ENCODE measurements at regions not wholly inside any gene's neighbourhood (a gene's known extent, or its start where the extent isn't known, plus 50 kb on each side); places are given as distances from the start of the nearest gene placed in this dataset.

DNA sequence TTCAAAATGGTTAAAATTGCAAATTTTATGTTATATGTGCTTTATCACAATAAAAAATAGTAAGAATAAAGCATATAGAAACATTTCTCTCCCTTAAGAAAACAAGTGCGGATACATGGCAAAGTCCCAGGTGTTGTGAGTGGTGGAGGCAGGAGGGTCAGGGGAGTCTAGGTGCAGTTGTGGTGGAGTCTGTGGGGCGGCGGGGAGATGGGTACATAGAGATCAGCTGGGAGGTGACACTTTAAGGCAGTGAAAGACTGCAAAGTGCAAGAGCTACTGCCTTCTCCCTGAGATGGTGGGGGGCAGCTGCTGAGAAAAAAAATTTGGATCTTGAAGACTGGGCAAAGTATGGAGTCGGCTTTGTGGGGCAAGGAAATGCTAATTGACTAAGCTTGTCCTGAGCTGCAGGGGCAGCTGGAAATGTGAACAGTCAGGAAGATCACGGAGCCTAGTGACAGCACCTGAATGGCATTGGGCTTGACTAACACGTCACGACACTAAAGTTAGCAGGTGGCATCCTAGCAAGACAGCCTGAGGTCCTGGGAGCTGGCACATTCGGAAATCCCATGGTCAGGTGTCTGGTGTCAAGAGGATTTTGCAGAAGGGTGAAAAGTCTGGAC is 72.9 kb upstream of the IRS2 start:
- no peak for DNase-seq (ENCODE audit: low spot score)

DNA sequence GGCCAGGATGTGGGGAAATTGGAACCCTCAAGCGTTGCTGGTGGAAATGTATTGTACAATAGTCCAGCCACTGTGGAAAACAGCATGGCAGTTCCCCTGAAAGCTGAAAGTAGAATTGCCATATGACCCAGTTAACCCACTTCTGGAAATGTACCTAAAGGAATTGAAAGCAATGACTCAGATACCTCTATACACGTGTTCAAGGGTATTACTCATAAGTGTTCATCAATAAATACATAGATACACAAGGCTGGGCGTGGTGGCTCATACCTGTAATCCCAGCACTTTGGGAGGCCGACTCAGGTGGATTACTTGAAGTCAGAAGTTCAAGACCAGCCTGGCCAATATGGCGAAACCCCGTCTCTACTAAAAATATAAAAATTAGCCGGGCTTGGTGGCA is 71.9 kb upstream of the IRS2 start:
- DNase-seq (ENCODE audit: low spot score), result no peak

GRCh38 chr13:109857803-109858202 is 71.4 kb upstream of the IRS2 start:
- DNase-seq (ENCODE audit: low spot score), result no peak

DNA sequence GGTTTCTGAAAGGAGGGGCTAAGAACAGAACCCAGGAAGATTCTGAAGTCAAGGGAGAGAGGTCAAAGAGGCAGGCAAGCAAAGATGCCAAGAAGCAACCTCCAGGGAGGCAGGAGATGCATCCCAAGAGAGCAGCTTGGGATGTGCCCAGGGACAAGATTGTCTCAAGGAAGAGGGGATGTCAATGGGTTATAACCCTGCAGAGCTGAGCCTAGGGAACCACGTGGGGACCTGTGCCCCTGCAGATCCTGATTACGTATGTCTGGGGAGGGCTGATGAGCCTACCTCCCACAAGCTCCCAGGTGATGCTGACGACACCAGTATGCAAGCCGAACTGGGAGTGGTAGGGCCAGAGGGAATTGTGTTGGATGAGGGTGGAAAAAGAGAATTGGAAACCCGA is 70.9 kb upstream of the IRS2 start:
- DNase-seq (ENCODE audit: low spot score), result no peak

DNA sequence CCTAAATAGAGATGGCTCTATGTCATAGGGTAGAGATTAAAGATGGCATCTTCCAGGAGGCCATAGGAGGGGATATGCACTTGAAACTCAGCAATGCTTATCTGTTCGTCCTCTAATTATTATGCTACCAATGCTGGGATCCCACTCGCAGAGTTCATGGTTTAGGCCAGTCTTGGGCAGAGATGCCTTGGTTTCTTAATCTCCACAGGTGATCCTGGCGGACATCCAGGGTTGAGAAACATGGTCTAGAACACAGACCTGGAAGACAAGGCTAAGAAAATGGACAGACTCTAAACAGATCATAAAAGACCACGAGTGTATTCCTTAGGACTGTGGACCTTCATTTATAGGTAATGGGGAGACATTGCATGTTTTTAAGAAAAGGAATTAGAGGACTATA is 70.0 kb upstream of the IRS2 start:
- DNase-seq (ENCODE audit: low spot score), result no peak

GRCh38 chr13:109853153-109853552 is 66.8 kb upstream of the IRS2 start:
- no peak for DNase-seq (ENCODE audit: low spot score)

DNA sequence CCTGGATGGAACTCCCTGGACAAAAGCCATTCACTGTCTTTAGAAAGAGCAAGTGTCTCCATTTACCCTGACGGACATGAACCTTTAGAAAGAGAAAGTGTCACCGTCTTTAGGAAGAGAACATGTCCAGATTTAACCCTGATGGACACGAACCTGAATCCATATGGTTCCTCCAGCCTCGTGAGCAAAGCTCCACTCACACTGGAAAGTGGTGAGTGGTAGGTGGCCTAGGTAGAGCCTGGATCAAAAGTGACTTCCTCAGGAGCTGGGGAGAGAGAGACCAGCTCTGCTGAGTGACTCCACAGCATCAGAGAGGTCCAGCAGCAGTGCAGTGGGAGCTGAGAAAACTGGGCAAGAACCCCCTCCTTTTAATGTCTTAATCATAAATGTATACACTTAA is 59.8 kb upstream of the IRS2 start:
- no peak for DNase-seq (ENCODE audit: low spot score)

DNA sequence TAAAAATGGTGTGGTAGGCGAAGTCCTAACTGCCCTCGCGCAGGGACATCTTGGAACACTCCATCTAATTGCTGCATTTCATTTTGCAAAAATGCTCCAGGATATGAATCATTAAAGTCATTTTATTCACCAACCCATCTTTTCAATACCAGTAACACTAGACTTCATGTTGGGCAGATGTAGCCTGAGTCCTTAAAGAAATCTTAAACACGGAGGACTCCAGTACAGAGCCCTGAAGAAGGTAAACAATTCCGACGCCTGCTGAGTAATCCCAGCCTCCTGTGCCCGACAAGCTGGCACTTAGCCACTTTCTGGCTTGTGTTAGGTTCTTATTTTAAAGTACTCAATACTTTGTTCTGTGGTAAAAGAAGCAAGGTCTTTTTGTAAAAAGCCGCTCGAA is 58.0 kb upstream of the IRS2 start:
- no peak for DNase-seq (ENCODE audit: low spot score)

GRCh38 chr13:109843695-109844094 is 57.3 kb upstream of the IRS2 start:
- no peak for DNase-seq (ENCODE audit: low spot score)

DNA sequence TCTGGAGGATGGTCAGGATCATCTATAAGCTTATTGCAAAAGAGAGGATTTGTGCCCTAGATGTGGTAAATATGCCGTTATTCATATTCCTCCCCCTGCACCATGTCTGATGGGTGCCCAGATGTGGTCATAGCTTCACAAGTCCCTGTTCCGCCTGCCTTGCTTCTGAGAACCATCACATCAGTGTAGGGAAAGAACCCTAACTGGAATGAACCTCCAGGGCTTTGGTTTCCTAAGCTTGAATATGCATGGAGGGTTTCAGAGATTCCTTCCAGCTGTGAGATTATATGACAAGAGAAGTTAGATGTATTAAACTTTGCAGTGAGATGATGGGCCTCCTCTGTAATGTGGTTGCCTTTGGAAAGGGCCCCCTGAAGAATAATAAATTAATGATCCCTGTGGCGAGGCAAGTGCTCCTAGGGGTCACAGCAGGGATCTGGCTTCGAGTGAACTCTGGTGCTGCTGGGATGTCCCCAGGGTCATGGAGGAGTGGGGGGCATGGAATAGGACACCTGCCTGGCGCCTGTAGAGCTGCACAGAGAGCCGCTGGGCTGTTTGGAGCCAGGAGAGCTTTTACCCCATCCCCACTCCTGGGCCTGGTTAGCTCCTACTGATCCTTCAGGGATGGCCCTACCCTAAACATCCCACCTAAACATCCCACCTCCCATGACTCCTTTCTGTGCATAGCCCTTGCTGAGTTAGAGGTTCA is 56.0 kb upstream of the IRS2 start:
- no peak for DNase-seq (ENCODE audit: low spot score)

- DNase-seq (ENCODE audit: low spot score), result no peak
These were observed 54.5 kb upstream of the IRS2 start for GRCh38 chr13:109840893-109841287.

DNA sequence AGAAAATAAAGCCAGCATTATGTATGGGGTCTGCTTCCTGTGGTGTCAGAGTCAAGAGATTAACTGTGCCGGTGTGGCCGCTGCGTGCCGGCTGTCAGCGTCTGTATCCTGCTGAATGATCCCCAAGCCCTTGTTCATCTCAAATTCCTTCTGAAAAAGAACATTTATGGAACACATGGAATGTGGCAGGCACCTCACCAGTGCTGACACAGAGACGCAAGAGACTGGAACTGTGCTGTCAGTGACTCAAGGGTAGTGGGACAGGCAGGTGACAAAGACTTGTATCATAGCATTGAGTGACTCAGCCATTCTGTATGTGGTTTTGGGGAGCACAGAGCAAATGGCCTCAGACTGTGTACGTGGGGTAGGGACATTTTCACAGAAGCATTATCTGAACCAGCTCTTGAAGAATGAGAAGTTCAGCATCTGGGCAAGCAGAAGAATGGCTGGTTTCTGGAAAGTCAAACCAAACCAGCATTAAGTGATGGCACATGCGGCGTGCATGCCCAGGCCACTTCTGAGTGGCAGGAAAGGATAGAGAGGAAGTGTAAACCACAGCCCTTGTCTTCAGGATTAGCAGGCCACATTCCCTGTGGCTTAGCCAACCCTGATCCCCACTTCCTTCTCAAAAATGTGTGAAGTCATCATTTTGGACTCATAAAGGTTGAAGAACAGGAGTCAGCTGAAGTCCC is 54.0 kb upstream of the IRS2 start:
- no peak for DNase-seq (ENCODE audit: low spot score)

- no peak for DNase-seq (ENCODE audit: low spot score)
These were observed 50.5 kb upstream of the IRS2 start for GRCh38 chr13:109836629-109837607.

All from hematopoietic multipotent progenitor cell treated with erythropoietin and hydrocortisone succinate and interleukin-3 and kit ligand, for 17 days (in vitro differentiated cells).